ENCODE measurements at regions not wholly inside any gene's neighbourhood (a gene's known extent, or its start where the extent isn't known, plus 50 kb on each side); places are given as distances from the start of the nearest gene placed in this dataset.

GRCh38 chr7:68823996-68824780 lies 774.1 kb upstream of the AUTS2 start:
- intact Hi-C loops (cut with DNase I), result no loop called here
- H3K4me1 ChIP-seq (ENCODE audit: control insufficient read depth in 2 of 3, insufficient read depth in 2 of 3, low read depth in 1 of 3, low read length in 3 of 3), result no peaks in the 10 kb centered on the region
- no peak overlapping the region for H3K27ac ChIP-seq (ENCODE audit: low read depth in 2 of 2, low read length in 2 of 2)
- H3K9me3 ChIP-seq (ENCODE audit: control insufficient read depth in 2 of 3, insufficient read depth in 1 of 3, low read length in 3 of 3), result peaks cover 0 to 10% (median 5%) of the 10 kb centered on the region in 3 donors
- no peaks in the 10 kb centered on the region for H3K27me3 ChIP-seq (ENCODE audit: control insufficient read depth, insufficient read depth, low read length)
- no peak for FAIRE-seq
- no peak for DNase-seq
- H3K9ac ChIP-seq (ENCODE audit: low read length in 3 of 3), result no peak overlapping the region
- no peak for TF ChIP-seq CTCF (IDR thresholded peaks at IDR 0.05; ENCODE audit: borderline replicate concordance, extremely low read depth, insufficient read depth)
- no peak overlapping the region for H3K4me3 ChIP-seq (ENCODE audit: low read length in 3 of 3)
- no peaks in the 10 kb centered on the region for H3K36me3 ChIP-seq (ENCODE audit: control insufficient read depth in 2 of 3, insufficient read depth in 3 of 3, low read length in 3 of 3)

DNA sequence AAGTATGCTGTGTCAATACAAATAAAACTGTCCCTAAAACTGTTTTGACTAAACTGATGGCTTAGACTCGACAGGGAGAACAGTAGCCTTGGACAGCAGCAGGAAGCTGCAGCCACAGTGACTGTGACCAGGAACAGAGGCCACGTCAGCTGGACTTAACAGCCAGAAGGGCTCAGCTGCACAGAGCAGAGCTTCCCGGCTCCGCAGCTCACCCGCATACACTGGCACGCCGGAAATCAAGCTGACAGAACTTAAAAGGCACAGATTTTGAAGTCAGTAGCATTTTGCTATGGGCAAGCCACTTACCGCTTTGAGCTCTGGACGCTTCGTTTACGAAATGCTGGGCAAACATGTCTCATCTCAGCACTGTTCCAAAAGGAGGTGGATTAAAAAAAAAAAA lies 769.7 kb upstream of the AUTS2 start:
- no peaks in the 10 kb centered on the region for H3K36me3 ChIP-seq (ENCODE audit: control insufficient read depth in 2 of 3, insufficient read depth in 3 of 3, low read length in 3 of 3)
- H3K27ac ChIP-seq (ENCODE audit: low read depth in 2 of 2, low read length in 2 of 2), result no peak overlapping the region
- no peak overlapping the region for H3K9ac ChIP-seq (ENCODE audit: low read length in 3 of 3)
- H3K4me3 ChIP-seq (ENCODE audit: low read length in 3 of 3), result no peak overlapping the region
- H3K27me3 ChIP-seq (ENCODE audit: control insufficient read depth, insufficient read depth, low read length), result no peaks in the 10 kb centered on the region
- H3K4me1 ChIP-seq (ENCODE audit: control insufficient read depth in 2 of 3, insufficient read depth in 2 of 3, low read depth in 1 of 3, low read length in 3 of 3), result no peaks in the 10 kb centered on the region
- TF ChIP-seq CTCF (IDR thresholded peaks at IDR 0.05; ENCODE audit: borderline replicate concordance, extremely low read depth, insufficient read depth), result no peak
- FAIRE-seq, result no peak
- no peak for DNase-seq
- intact Hi-C loops (cut with DNase I), result no loop called here
- peaks cover 0 to 9% (median 5%) of the 10 kb centered on the region in 3 donors for H3K9me3 ChIP-seq (ENCODE audit: control insufficient read depth in 2 of 3, insufficient read depth in 1 of 3, low read length in 3 of 3)

DNA sequence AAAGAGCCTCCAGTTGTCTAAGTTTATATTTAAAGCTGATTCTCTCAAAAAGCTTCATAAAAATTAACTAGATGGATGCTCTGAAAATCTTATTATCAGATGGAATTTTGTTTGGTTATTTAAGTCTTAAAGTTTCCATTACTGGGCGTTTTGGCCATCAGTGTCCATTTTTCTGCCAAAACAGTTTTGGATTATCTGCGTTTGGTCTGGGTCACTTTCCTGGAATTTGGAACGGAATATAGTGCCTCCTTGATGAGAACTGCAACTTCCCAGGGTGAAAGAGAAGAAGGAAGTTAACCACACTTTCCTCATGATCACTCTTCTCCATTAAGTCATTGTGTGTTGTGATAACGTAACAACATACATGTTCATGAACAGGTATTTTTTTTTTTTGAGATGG lies 764.9 kb upstream of the AUTS2 start:
- DNase-seq, result no peak
- intact Hi-C loops (cut with DNase I), result no loop called here
- no peak for TF ChIP-seq CTCF (IDR thresholded peaks at IDR 0.05; ENCODE audit: borderline replicate concordance, extremely low read depth, insufficient read depth)
- H3K27me3 ChIP-seq (ENCODE audit: control insufficient read depth, insufficient read depth, low read length), result no peaks in the 10 kb centered on the region
- H3K9me3 ChIP-seq (ENCODE audit: control insufficient read depth in 2 of 3, insufficient read depth in 1 of 3, low read length in 3 of 3), result no peaks in the 10 kb centered on the region
- no peak overlapping the region for H3K9ac ChIP-seq (ENCODE audit: low read length in 3 of 3)
- no peak overlapping the region for H3K4me3 ChIP-seq (ENCODE audit: low read length in 3 of 3)
- no peak overlapping the region for H3K27ac ChIP-seq (ENCODE audit: low read depth in 2 of 2, low read length in 2 of 2)
- no peaks in the 10 kb centered on the region for H3K36me3 ChIP-seq (ENCODE audit: control insufficient read depth in 2 of 3, insufficient read depth in 3 of 3, low read length in 3 of 3)
- H3K4me1 ChIP-seq (ENCODE audit: control insufficient read depth in 2 of 3, insufficient read depth in 2 of 3, low read depth in 1 of 3, low read length in 3 of 3), result no peaks in the 10 kb centered on the region
- no peak for FAIRE-seq

Data from kidney (tissue), 13 donors.